ENCODE measurements at regions not wholly inside any gene's neighbourhood (a gene's known extent, or its start where the extent isn't known, plus 50 kb on each side); places are given as distances from the start of the nearest gene placed in this dataset.

- TF ChIP-seq CTCF (IDR thresholded peaks at IDR 0.05) (no peak), POLR2A (IDR thresholded peaks at IDR 0.05) (no peak)
These were observed 637.5 kb upstream of the INTU start for GRCh38 chr4:126995235-126995634.

Measured in suprapubic skin (tissue), 3 donors.